ENCODE measurements at regions not wholly inside any gene's neighbourhood (a gene's known extent, or its start where the extent isn't known, plus 50 kb on each side); places are given as distances from the start of the nearest gene placed in this dataset.

GRCh38 chr9:71383308-71383940, 262.0 kb upstream of the TRPM3 start:
- TF ChIP-seq POLR2A (IDR thresholded peaks at IDR 0.05) = no peak
- no peak for TF ChIP-seq POLR2AphosphoS5 (IDR thresholded peaks at IDR 0.05)
- TF ChIP-seq, protein P1, sequence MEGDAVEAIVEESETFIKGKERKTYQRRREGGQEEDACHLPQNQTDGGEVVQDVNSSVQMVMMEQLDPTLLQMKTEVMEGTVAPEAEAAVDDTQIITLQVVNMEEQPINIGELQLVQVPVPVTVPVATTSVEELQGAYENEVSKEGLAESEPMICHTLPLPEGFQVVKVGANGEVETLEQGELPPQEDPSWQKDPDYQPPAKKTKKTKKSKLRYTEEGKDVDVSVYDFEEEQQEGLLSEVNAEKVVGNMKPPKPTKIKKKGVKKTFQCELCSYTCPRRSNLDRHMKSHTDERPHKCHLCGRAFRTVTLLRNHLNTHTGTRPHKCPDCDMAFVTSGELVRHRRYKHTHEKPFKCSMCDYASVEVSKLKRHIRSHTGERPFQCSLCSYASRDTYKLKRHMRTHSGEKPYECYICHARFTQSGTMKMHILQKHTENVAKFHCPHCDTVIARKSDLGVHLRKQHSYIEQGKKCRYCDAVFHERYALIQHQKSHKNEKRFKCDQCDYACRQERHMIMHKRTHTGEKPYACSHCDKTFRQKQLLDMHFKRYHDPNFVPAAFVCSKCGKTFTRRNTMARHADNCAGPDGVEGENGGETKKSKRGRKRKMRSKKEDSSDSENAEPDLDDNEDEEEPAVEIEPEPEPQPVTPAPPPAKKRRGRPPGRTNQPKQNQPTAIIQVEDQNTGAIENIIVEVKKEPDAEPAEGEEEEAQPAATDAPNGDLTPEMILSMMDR (IDR thresholded peaks at IDR 0.05) = no peak
- H3K27ac ChIP-seq = no peak overlapping the region
- H3K36me3 ChIP-seq = no peaks in the 10 kb centered on the region
- H3K9me3 ChIP-seq = no peaks in the 10 kb centered on the region
- H3K27me3 ChIP-seq (replicated peaks; ENCODE audit: insufficient read depth) = no peaks in the 10 kb centered on the region
- H3K4me3 ChIP-seq = no peak overlapping the region
- no peak for DNase-seq (ENCODE audit: low spot score)
- intact Hi-C loops (cut with DNase I) = no loop called here
- no peaks in the 10 kb centered on the region for H3K4me1 ChIP-seq (replicated peaks)

- H3K4me1 ChIP-seq (replicated peaks) = no peaks in the 10 kb centered on the region
- H3K9me3 ChIP-seq = no peaks in the 10 kb centered on the region
- TF ChIP-seq POLR2A (IDR thresholded peaks at IDR 0.05) = no peak
- H3K27me3 ChIP-seq (replicated peaks; ENCODE audit: insufficient read depth) = no peaks in the 10 kb centered on the region
- DNase-seq (ENCODE audit: low spot score) = peak; percentile 28
- no peaks in the 10 kb centered on the region for H3K36me3 ChIP-seq
- intact Hi-C loops (cut with DNase I) = no loop called here
- WGBS = 10% methylated on average over 1 of the region's 1 CpG
- H3K4me3 ChIP-seq = no peak overlapping the region
- H3K27ac ChIP-seq = no peak overlapping the region
These were observed 246.7 kb upstream of the TRPM3 start for GRCh38 chr9:71368157-71368556.

- Histone ChIP-seq H3K9me3 (no peaks in the 10 kb centered on the region), H3K4me3 (no peak overlapping the region), H3K27ac (no peak overlapping the region), H3K4me1 (replicated peaks) (no peaks in the 10 kb centered on the region), H3K36me3 (no peaks in the 10 kb centered on the region), H3K27me3 (replicated peaks; ENCODE audit: insufficient read depth) (no peaks in the 10 kb centered on the region)
- intact Hi-C loops (cut with DNase I) = no loop called here
- no peak for DNase-seq (ENCODE audit: low spot score)
- 87% methylated on average over 2 of the region's 2 CpGs for WGBS
- TF ChIP-seq, protein P1 (IDR thresholded peaks at IDR 0.05) = no peak
- TF ChIP-seq POLR2AphosphoS5 (IDR thresholded peaks at IDR 0.05) (no peak), POLR2A (IDR thresholded peaks at IDR 0.05) (no peak)
These were observed 242.9 kb upstream of the TRPM3 start for GRCh38 chr9:71364186-71364955.

GRCh38 chr9:71363286-71363961, 242.0 kb upstream of the TRPM3 start:
- H3K36me3 ChIP-seq = no peaks in the 10 kb centered on the region
- H3K27me3 ChIP-seq (replicated peaks; ENCODE audit: insufficient read depth) = no peaks in the 10 kb centered on the region
- no peak for DNase-seq (ENCODE audit: low spot score)
- no peaks in the 10 kb centered on the region for H3K4me1 ChIP-seq (replicated peaks)
- TF ChIP-seq POLR2A (IDR thresholded peaks at IDR 0.05) = no peak
- TF ChIP-seq, protein P1 (IDR thresholded peaks at IDR 0.05) = no peak
- no peak for TF ChIP-seq POLR2AphosphoS5 (IDR thresholded peaks at IDR 0.05)
- intact Hi-C loops (cut with DNase I) = no loop called here
- WGBS = 66% methylated on average over 4 of the region's 4 CpGs
- H3K27ac ChIP-seq = no peak overlapping the region
- H3K4me3 ChIP-seq = no peak overlapping the region
- no peaks in the 10 kb centered on the region for H3K9me3 ChIP-seq

- TF ChIP-seq, protein P1 (IDR thresholded peaks at IDR 0.05) = no peak
- TF ChIP-seq POLR2A (IDR thresholded peaks at IDR 0.05) = no peak
- TF ChIP-seq POLR2AphosphoS5 (IDR thresholded peaks at IDR 0.05) = no peak
- 69% methylated on average over 2 of the region's 2 CpGs for WGBS
- Histone ChIP-seq H3K4me1 (replicated peaks) (no peaks in the 10 kb centered on the region), H3K36me3 (no peaks in the 10 kb centered on the region), H3K27ac (no peak overlapping the region), H3K9me3 (no peaks in the 10 kb centered on the region), H3K27me3 (replicated peaks; ENCODE audit: insufficient read depth) (no peaks in the 10 kb centered on the region), H3K4me3 (no peak overlapping the region)
- DNase-seq (ENCODE audit: low spot score) = no peak
- intact Hi-C loops (cut with DNase I) = no loop called here
These were observed 239.9 kb upstream of the TRPM3 start for GRCh38 chr9:71361357-71361756.
